NCI-H345 treated with DMSO at 0.1 percent for 48 hours (cell line): ENCODE measurements at regions not wholly inside any gene's neighbourhood (a gene's known extent, or its start where the extent isn't known, plus 50 kb on each side); places are given as distances from the start of the nearest gene placed in this dataset.
"Not testable (repeated sequence)": the region's sequence is repeated elsewhere in the genome, so short reads cannot be mapped to it uniquely, and the experiment has no call there.

ENCODE experiments used
- DNase-seq: peaks from one replicate; lab custom pipeline; 2025; ENCODE audit not compliant: unreplicated experiment; lab: John Stamatoyannopoulos, UW

- DNase-seq, result peak; percentile 9
These were observed 160.9 kb downstream of the SPTSSA start for GRCh38 chr14:34300882-34301734.

DNA sequence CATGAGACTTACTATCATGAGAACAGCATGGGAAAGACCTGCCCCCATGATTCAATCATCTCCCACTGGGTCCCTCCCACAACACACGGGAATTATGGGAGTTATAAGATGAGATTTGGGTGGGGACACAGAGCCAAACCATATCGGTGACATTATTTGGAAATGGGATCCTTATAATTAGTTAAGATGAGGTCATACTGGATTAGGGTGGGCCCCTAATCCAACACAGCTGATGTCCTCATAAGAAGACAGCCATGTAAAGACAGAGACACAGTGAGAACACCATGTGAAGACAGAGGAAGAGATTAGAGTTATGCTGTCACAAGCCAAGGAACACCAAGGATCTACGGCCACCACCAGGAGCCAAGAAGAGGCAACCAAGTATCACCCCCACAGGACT, 161.7 kb downstream of the SPTSSA start:
- DNase-seq, result no peak

DNA sequence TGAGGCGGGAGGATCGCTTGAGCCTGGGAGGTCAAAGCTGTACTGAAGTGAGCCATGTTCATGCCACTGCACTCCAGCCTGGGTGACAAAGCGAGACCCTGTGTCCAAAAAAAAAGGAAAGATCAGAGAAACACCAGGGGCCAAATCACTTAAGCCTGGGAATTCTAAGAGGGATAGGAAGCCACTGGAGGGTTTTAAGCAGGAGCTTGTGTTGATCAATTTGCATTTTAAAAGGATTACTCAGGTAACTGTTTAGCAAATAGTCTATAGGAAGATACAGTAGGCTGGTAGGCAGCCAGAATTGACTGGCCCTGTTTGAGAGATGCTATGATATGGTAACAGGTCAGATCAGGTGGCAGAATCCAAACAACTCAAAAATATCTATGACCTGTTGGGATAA, 162.7 kb downstream of the SPTSSA start:
- DNase-seq, result no peak

- no peak for DNase-seq
These were observed 164.1 kb downstream of the SPTSSA start for GRCh38 chr14:34297786-34298520.

DNA sequence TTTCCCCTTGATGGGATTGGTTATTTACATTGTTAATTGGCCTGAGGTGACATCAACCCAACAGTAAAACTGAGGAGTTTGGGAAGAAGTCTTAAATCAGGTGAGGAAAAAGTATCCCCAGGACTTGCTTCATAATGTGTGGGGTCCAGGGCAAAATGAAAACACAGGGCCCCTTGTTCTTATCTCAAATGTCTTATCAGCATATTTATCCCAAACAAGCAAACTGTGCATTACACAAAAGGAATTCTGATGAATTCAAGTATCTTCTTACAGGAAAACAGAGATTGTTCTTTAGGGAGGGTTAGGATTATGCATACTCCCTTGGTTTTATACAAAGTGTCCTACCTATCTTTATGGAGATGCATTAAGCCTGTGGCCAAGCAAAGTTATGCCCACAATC, 178.4 kb downstream of the SPTSSA start:
- no peak for DNase-seq

GRCh38 chr14:34277191-34277590, 184.8 kb downstream of the SPTSSA start:
- DNase-seq, result no peak

- no peak for DNase-seq
These were observed 186.5 kb downstream of the SPTSSA start for GRCh38 chr14:34275530-34275929.

- DNase-seq, result no peak
These were observed 187.0 kb downstream of the SPTSSA start for GRCh38 chr14:34275078-34275477.

DNA sequence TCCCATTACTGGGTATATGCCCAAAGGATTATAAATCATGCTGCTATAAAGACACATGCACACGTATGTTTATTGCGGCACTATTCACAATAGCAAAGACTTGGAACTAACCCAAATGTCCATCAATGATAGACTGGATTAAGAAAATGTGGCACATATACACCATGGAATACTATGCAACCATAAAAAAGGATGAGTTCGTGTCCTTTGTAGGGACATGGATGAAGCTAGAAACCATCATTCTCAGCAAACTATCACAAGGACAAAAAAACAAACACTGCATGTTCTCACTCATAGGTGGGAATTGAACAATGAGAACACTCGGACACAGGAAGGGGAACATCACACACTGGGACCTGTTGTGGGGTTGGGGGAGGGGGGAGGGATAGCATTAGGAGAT, 188.3 kb downstream of the SPTSSA start:
- not testable (repeated sequence) for DNase-seq

- DNase-seq, result no peak
These were observed 191.7 kb downstream of the SPTSSA start for GRCh38 chr14:34270361-34270760.

GRCh38 chr14:34266344-34266743, 195.7 kb downstream of the SPTSSA start:
- no peak for DNase-seq

DNA sequence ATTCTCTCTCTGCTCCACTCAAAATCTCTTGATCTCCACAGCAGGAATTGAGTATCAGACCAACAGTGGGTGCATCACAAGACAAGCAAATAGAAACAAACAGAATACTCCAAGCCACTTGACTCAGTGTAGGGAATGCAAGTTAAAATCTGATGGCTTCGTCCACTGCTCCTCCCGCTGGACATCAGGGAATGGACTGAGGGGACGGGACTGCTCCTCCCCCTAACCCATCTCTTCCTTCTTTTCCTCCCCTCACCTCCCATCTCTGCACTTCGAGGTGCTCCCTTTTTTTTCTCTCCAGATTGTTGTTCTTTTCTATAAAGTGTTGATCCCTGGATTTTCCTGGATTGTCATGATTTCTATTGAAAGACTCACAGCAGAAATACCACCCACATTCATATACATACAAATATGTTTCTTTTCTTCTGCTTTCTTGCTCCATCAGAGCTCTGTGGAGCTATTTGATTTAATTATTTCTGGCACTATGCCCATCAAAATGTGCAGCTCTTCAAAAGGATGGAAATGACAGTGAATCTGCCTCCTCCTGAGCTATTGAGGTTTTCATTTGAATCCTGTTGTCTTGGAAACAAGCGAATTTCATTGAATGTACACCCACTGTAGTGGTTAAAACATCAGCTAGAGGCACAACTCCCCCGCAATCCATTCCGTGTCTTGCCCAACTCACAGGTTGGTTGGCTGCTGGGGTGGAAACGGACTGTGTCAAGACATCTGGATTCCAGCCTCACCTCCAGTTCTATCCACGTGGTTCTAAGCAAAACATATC, 199.7 kb downstream of the SPTSSA start:
- DNase-seq, result no peak

GRCh38 chr14:34259996-34260395, 202.0 kb downstream of the SPTSSA start:
- no peak for DNase-seq

GRCh38 chr14:34258318-34258717, 203.7 kb downstream of the SPTSSA start:
- DNase-seq, result no peak

DNA sequence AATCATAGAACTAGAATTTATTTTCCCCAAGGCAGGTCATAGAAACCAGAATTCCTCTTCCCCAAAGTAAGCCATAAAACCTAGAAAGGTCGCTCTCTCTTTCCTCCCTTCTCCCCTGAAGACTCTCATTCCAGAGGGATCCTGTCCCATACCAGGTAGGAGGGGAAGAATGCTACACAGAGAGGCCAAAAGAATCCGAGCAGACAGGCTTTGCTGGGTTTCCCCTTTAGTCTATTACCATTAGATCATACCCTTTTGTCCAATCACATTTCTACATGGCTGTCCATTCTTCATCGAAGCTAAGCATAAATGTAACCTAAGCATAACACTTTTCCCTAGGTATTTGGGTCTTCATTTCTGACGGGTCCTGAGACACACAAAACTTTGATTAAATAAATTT, 204.5 kb downstream of the SPTSSA start:
- DNase-seq, result no peak

- no peak for DNase-seq
These were observed 205.8 kb downstream of the SPTSSA start for GRCh38 chr14:34256223-34256622.

DNA sequence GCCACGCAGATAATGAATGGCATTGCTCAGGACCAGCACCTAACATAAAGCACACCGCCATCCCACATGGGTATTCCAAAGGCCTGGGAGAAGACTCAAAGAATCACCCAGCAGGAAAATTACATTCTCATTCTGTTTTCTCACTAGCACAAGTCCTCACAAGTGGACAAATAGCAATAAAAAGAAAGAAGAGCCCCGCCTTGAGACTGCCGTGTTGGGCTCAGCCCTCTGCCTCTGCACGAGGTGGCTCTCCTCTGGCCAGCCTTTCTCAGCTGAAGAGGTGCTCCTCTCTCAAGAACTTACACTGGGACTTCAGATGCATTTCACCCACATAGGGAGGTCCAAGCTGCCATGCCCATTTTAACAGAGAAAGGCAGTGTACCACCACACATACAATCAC, 207.5 kb downstream of the SPTSSA start:
- DNase-seq, result no peak

DNA sequence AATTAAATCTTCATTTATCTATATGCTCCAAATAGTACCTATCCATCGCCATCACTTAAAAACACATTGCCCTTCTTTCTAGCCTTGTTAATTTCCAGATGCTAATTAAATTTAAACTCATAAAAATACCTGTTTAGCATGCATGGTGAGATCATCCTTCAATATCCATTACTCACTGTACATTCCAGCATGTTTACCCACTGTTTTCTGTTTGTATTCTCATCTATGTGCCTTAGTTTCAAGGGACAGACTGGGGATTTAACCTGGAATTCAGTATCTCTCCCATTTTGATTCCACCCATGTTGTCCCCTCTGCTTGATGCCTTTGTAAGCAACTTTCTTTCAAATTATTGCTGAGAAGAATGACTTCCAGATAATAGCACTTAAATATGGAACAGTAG, 208.0 kb downstream of the SPTSSA start:
- no peak for DNase-seq

DNA sequence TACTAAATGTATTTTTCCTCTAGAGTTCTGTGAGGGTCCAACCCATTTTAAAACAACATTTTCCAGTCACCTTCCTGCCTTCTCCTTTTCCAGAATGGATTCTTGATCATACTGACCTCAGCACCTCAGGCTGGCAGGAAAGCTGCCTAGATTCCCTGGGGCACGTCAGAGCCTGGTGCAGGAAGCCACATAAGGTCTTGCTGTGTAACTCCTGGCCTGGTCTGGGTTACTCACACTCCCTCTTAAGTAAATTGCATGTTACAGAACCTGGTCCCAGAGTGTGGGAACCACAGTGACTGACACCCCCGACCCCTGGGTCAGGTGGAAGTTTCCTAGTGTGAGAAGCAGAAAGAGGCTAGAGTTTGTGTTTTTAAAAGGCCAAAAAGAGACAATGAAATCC, 209.8 kb downstream of the SPTSSA start:
- no peak for DNase-seq

DNA sequence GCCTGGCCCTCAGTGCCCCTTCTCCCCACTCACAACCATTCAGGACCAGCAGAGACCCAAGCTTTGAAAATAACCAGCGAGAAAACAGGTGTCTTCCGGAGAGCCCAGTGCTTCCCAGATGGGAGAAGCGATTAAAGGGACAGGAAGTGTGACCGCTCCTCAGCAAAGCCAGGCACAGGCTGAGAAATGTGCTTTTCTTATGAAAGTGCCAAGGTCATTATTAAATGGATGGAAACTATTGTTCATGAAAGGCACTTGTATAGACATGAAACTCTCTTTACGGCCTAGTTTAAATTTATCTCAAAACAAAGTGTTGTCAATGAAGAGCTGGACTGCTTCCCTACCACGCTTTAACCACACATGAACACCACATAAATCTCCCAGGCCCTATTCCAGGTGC, 210.4 kb downstream of the SPTSSA start:
- DNase-seq, result no peak

- no peak for DNase-seq
These were observed 211.1 kb downstream of the SPTSSA start for GRCh38 chr14:34250959-34251358.

GRCh38 chr14:34247605-34248004, 214.4 kb downstream of the SPTSSA start:
- no peak for DNase-seq
